HG03457 (cell line): ENCODE measurements at regions not wholly inside any gene's neighbourhood (a gene's known extent, or its start where the extent isn't known, plus 50 kb on each side); places are given as distances from the start of the nearest gene placed in this dataset.
A peak's percentile ranks its signal among the peaks of the same experiment; 100 is the strongest.

Experiments
- ATAC-seq: cut with Tn5 transposase; IDR thresholded peaks from one replicate; pipeline ENCODE4 v1.9.1; 2021; ENCODE audit warnings: moderate number of reproducible peaks; ENCODE audit not compliant: unreplicated experiment

- ATAC-seq = no peak
Measured at GRCh38 chr10:107914450-107915214, 750.1 kb upstream of the SORCS1 start.

GRCh38 chr10:107913317-107914294 is 749.1 kb upstream of the SORCS1 start:
- no peak for ATAC-seq

- ATAC-seq = no peak
Measured at GRCh38 chr10:107901076-107901475, 736.6 kb upstream of the SORCS1 start.

- no peak for ATAC-seq
Measured at GRCh38 chr10:107900131-107900530, 735.6 kb upstream of the SORCS1 start.

- no peak for ATAC-seq
Measured at GRCh38 chr10:107899502-107900062, 735.1 kb upstream of the SORCS1 start.

- ATAC-seq = no peak
Measured at GRCh38 chr10:107899075-107899474, 734.6 kb upstream of the SORCS1 start.

- ATAC-seq = no peak
Measured at GRCh38 chr10:107898392-107898791, 733.9 kb upstream of the SORCS1 start.

- ATAC-seq = no peak
Measured at GRCh38 chr10:107894516-107894915, 730.0 kb upstream of the SORCS1 start.

GRCh38 chr10:107889105-107889504 is 724.6 kb upstream of the SORCS1 start:
- no peak for ATAC-seq

- no peak for ATAC-seq
Measured at GRCh38 chr10:107880185-107880584, 715.7 kb upstream of the SORCS1 start.

GRCh38 chr10:107873007-107873406 is 708.5 kb upstream of the SORCS1 start:
- ATAC-seq = no peak

- ATAC-seq = no peak
Measured at GRCh38 chr10:107865691-107866090, 701.2 kb upstream of the SORCS1 start.

GRCh38 chr10:107859065-107859464 is 694.6 kb upstream of the SORCS1 start:
- no peak for ATAC-seq

GRCh38 chr10:107856047-107856315 is 691.5 kb upstream of the SORCS1 start:
- no peak for ATAC-seq

GRCh38 chr10:107855301-107856046 is 691.0 kb upstream of the SORCS1 start:
- ATAC-seq = no peak

GRCh38 chr10:107848726-107849360 is 684.3 kb upstream of the SORCS1 start:
- ATAC-seq = no peak

GRCh38 chr10:107847620-107848019 is 683.1 kb upstream of the SORCS1 start:
- peak; percentile 82 for ATAC-seq

- ATAC-seq = no peak
Measured at GRCh38 chr10:107834706-107835105, 670.2 kb upstream of the SORCS1 start.

- ATAC-seq = no peak
Measured at GRCh38 chr10:107831772-107832171, 667.3 kb upstream of the SORCS1 start.

- ATAC-seq = no peak
Measured at GRCh38 chr10:107829161-107829560, 664.7 kb upstream of the SORCS1 start.

GRCh38 chr10:107826171-107826570 is 661.7 kb upstream of the SORCS1 start:
- ATAC-seq = no peak
